CD4-positive, alpha-beta T cell treated with Interferon alpha-2 for 1 hour (primary cell): ENCODE measurements at regions not wholly inside any gene's neighbourhood (a gene's known extent, or its start where the extent isn't known, plus 50 kb on each side); places are given as distances from the start of the nearest gene placed in this dataset.

Source experiments
- DNase-seq, 2 donors: peaks; one replicate each; pipeline ENCODE4 v3.0.0-alpha.2; 2020 to 2022

- peak; percentile 2 to 3 for DNase-seq
These were observed 673.1 kb downstream of the KCNA4 start for GRCh38 chr11:29343465-29344333.

DNA sequence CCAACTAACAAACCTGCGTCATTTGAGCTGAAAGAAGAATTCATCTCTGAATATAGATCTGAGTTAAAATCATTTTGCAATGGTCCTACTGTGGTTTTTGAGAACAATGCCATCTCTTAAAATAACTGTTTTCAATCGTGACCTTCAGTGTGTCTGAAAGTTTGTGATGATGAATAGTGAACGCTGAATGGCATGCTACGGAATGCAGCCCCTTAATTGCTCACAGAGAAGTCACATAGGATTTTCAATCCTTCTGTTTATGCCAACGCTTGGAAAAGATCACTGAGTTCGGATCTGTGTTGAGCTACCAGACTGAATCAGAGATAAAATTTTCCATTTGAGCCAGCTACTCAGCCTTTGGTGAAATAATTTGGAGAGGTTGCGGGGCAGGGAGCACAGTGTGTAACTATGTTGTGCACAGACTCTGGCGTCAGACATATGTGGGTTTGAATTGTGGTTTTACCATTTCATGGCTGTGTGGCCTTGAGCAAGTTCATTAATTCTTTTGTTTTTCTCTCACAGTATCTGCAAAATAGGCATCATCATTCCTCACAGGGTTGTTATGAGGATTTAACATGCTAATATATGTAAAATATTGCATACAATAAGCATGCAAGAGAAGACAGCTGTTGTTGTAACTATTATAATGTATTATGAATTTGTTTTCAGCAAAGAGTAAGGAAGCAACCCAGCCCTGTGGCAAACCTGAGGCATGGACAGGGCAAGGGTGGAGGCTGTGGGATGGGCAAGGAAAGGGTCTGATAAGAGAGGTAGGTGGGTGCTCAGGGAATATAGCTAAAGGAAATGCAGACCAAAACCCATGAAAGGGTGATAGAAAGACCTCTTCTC lies 679.9 kb downstream of the KCNA4 start:
- no peak for DNase-seq

GRCh38 chr11:29334776-29335130 lies 682.1 kb downstream of the KCNA4 start:
- DNase-seq, result no peak

DNA sequence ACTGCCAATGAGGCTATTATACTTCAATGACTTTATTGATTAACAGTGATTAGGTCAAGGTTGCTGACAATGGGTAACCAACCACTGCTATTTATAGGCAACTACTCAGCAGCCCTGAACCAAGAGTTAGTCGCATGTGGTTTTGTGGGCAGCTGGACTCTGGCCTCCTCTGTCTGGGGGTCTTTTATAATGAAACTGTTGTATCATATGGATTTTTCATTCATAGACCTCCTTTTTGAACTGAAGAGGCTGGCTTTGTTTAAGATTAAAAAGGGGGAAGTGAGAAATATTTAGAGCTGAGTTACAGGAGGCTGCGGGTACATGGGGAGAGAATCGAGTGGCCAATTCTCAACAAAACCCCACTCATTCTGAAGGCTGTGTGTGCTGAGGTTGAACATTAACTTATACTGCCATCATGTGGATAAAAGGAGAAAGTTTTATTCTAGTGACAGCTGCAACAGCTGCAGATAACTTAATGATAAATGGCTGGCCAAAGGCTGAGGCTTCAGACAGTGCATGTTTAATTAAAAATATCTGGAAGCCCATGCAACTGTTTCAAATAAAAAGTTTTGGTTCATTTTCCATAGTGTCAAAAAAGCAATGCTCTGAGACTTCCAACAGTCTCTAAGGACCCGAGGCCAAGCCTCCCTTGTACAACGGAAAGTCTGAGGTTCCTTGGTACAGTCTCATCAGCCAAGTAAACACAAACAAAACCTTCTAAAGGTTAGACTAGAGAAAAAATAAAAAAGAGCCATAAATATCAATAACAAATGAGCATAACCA lies 682.6 kb downstream of the KCNA4 start:
- no peak for DNase-seq

- no peak for DNase-seq
These were observed 685.3 kb downstream of the KCNA4 start for GRCh38 chr11:29331451-29332010.

- no peak for DNase-seq
These were observed 687.8 kb downstream of the KCNA4 start for GRCh38 chr11:29328961-29329441.

DNA sequence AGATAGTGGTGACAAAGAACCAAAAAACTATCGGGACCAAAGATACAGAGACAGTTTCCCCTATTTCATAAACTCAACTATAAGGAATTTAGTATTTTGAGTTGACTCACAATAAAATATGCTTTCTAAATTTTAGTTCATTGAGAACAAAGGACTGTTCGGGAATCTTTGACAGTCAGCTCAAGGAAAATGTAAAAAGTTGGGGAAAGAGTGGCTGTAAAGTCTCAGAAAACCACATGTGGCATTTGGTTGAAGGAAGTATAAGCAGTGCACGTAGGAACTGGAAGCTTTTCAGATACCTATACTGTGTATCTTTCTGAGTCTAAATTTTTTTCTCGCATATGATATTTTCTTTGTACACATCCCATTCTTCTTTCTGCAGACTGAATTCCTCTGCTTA lies 688.9 kb downstream of the KCNA4 start:
- no peak for DNase-seq

DNA sequence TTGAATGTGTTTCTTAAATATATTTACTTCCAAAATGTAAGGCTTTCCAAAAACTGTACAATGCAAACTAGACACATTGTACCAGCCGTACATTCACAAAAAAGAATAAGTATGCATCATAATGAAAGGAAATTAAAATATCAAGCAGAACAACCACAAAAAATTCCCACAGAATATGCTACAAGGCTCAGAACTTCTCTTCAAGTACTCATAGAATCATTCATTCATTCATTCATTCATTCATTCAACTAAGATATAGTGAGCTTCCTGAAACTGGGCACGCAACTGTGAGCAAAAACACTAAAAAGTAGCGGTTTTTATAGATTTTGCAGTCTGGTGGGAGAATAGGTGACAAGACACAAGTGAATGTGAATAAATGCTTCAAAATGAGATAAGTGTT lies 690.1 kb downstream of the KCNA4 start:
- no peak for DNase-seq

GRCh38 chr11:29324328-29324727 lies 692.5 kb downstream of the KCNA4 start:
- no peak for DNase-seq

- no peak for DNase-seq
These were observed 695.3 kb downstream of the KCNA4 start for GRCh38 chr11:29321293-29322132.

DNA sequence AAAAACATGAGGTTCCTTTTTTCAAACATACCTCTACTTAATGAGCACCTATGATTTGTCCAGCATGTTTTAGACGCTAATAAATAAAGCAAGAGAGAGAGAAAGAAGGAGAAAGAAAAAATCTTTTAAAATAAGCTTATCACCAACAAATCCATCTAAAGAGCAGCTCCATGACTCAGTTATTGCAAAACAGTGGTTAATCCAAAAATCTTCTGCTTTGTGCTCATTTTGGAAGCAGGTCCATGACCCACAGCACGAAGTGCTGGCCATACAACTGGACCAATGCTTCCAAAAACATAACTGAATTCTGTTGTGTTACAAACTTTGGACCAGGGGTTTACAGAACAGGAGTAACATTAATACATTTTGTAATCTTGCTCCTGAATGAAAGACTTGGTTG lies 696.6 kb downstream of the KCNA4 start:
- no peak for DNase-seq

DNA sequence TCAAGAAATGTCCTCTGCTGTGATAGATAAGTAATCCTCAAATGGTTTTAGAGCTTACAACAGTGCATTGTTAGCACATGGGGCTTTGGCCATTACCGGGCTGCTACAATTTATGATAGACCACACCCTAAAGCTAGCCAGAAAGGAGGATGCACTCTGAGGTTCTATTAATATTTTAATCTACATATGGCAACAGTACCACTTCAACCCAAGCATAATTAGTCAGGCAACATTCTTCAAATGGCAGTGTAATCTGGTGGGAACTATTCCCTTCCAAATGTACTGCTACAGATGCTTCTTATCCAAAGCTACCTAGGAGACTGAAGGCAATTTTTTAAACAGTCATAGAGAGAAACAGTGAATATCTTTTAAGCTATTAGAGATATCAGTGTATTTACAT lies 697.6 kb downstream of the KCNA4 start:
- no peak for DNase-seq

GRCh38 chr11:29318134-29318845 lies 698.5 kb downstream of the KCNA4 start:
- DNase-seq, result no peak

DNA sequence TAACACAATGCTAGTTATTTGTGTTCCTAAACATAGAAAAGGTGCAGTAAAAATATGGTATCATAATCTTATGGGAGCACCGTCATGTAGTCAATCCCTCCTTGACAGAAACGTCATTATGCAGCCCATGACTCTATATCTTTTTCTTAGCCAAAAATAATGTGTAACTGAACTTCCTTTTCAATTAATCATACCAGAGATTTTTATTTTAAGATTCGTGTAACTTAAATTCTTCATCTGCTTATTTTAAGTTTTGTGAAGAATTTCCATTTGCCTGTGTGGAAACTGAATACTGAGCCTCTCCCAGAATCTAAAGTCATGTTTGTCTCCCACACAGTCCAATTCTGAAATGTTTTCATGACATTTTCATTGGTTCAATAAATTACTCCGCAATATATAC lies 699.1 kb downstream of the KCNA4 start:
- no peak for DNase-seq

- DNase-seq, result no peak
These were observed 701.6 kb downstream of the KCNA4 start for GRCh38 chr11:29315275-29315674.

DNA sequence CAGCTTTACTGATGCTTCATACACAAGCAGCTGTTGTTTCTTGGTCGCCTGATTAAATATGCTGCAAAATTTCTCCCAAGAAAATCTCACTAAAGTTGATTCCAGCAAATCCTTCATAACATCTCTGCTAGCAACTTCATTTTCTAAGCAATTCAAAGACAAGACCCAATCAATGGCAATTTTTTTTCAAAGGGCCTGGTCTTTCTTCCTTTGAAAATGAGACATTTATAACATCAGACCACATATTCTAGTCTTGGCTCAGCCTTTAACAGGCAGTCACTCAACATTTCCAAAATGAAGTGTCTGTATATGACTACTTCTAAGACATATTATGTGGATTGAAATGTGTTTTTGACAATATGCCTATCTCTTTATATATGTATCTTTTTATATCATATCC lies 702.6 kb downstream of the KCNA4 start:
- DNase-seq, result no peak

GRCh38 chr11:29312812-29313211 lies 704.0 kb downstream of the KCNA4 start:
- no peak for DNase-seq

DNA sequence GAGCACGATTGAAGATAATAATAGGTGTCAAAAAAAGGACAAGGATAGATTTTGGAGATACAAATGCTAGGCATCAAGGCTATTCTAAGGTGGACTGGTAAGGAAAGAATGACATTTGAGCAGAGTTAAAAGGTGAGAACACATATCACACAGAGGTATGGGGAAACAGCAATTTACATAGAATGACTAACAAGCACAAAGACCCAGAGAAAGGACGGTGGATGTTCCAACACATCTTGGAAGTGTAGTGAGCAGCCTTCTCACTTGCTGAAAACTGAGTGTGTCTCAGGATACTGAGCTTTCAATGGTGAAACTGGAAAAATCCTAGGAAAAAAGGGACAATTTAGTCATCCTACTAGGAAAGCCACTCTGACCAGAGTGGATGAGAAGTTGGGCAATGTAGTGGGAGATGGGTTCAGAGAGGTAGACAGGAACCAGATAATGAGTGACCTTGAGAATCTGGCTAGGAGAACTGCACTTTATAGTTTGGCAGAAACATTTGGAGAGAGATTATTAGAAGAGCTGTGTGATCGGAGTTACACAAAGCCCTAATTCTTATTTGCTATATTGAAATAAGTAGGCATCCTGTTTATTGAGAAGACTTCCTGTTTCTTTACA lies 706.0 kb downstream of the KCNA4 start:
- DNase-seq, result no peak

GRCh38 chr11:29309992-29310391 lies 706.8 kb downstream of the KCNA4 start:
- DNase-seq, result no peak

DNA sequence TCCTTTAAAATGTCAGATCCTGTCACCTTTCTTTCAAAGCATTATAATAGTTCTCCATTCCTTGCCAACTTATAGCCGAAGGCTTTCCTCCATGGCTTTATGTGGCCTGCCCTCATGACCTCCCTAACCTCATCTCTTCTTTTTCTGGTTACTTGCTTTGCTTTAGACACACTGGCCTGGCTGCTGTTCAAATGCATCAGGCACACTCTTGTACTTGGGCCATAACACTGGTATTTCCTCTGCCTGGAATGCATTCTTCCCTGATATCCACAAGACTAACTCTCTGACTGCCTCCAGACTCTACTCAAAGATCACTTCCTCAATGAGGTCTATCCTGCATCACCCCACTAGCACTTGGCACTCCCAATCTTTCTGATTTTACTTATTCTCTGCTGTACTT lies 710.3 kb downstream of the KCNA4 start:
- DNase-seq, result no peak
